PFSK-1 (cell line): ENCODE measurements at regions not wholly inside any gene's neighbourhood (a gene's known extent, or its start where the extent isn't known, plus 50 kb on each side); places are given as distances from the start of the nearest gene placed in this dataset.

ENCODE experiments used
- POLR2AphosphoS5 ChIP-seq: IDR thresholded peaks from 2 replicates; pipeline ENCODE4 v1.6.1; 2012; ENCODE audit warnings: low read depth, mild to moderate bottlenecking, control low read depth, low read length, moderate library complexity
- TAF1 ChIP-seq: IDR thresholded peaks from 2 replicates; pipeline ENCODE4 v1.6.1; 2012; ENCODE audit warnings: low read length, control low read depth, borderline replicate concordance; ENCODE audit not compliant: insufficient read depth

DNA sequence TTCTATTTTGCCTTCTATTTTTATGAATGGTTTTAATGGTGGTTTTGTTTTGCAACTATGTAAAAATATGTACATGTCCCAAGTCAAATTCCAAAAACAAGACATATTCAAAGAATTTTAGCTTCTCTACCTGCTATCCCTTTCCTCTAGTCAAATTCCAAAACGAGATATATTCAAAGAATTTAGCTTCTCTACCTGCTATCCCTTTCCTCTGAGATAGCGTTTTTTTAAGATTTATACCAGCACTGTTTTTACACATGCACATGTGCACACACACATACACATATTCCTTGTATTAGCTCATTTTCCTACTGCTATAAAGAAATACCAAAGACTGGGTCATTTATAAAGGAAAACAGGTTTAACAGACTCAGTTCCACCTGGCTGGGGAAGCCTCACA lies 199.1 kb upstream of the ARL4C start:
- TF ChIP-seq TAF1 (no peak), POLR2AphosphoS5 (no peak)
